HG03039 (cell line): ENCODE measurements at regions not wholly inside any gene's neighbourhood (a gene's known extent, or its start where the extent isn't known, plus 50 kb on each side); places are given as distances from the start of the nearest gene placed in this dataset.

Experiments used
- ATAC-seq: cut with Tn5 transposase; IDR thresholded peaks from one replicate; pipeline ENCODE4 v1.9.1; 2021; ENCODE audit warnings: mild to moderate bottlenecking, moderate library complexity; ENCODE audit not compliant: unreplicated experiment

- ATAC-seq, result peak; percentile 40
Measured at GRCh38 chr6:26304797-26305640, 60.0 kb upstream of the BTN3A2 start.

DNA sequence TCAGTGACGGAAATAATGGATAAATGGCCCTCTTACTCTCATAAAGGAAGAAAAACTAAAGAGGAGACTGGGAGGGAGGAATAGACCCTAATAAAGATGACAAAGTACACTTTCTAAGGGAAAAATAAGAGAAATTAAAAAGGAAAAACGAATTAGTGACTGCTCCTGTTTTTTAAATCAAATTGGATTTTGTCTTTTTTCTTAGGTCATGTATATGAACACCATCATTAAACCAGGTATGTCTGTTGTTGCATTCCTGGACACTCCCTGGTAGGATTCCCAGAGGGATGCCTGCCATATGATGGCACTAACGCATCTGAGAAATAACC, 59.4 kb upstream of the BTN3A2 start:
- no peak for ATAC-seq

- no peak for ATAC-seq
Measured at GRCh38 chr6:26306232-26306631, 58.8 kb upstream of the BTN3A2 start.

DNA sequence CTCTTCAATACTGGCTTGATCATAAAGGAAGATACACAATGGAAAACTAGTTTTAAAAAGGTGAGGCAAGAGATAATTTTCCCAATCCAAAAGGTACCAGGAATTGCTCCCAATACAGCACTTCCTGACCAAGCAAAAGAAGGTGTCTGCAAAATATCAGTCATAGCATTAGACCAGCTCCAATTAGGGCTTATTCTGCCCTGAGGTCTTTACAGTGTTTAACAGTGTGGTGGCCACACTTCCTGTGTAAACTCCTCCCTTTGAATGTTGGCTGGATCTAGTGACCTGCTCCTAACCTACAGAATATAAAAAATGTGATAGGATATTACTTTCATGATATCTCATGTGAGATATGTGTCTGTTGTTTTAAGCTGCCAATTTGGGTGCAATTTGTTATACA, 57.1 kb upstream of the BTN3A2 start:
- ATAC-seq, result no peak

GRCh38 chr6:26309731-26310142, 55.3 kb upstream of the BTN3A2 start:
- ATAC-seq, result no peak

DNA sequence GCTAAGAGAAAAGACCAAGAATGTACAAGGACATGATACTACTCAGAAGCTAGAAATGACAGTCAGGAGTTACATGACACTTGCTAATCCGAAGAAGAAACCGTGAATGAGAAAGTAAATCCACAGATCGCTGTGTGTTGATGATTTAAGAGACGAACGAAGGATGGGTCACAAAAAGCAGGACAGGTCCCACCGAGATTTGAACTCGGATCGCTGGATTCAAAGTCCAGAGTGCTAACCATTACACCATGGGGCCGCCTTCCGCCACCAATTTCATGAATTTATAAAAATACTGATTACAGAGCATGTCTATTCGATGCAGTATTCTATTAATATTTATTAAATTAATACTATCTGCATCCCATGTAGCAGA, 54.0 kb upstream of the BTN3A2 start:
- no peak for ATAC-seq

DNA sequence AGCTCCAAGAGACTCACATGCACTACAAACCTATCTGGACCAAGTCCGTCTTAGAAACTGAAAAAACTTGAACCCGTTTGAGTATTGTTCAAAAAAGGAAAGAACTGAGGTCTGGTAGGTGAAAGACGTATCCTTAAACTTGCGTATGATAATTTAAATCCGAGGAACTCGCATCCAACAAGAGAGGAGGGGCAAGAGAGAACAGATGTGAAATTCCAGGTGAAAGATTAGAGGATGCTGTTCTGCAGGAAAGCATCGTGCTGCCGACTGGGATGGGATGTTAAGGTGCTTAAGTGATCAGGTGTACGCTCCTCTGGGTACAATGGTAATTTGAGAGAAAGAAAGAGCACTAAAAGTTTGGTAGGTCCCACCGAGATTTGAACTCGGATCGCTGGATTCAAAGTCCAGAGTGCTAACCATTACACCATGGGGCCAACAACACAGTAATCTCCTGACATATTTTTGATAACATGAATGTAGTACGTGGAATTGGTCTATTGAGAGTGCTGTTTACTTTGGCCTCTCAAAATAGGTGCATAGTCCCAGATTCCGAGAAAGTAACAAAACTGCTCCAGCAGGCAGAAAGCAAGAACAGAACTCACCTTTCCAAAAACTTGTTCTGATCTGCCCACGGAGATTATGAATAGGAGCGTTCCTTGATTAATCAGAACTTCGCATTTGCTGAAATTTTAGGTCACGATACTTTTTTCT, 53.5 kb upstream of the BTN3A2 start:
- ATAC-seq, result no peak

- no peak for ATAC-seq
Measured at GRCh38 chr6:26312096-26312463, 52.9 kb upstream of the BTN3A2 start.

- peak; percentile 33 for ATAC-seq
Measured at GRCh38 chr6:26312501-26313397, 52.2 kb upstream of the BTN3A2 start.
